NOMO-1 treated with DMSO at 0.1 percent for 48 hours (cell line): ENCODE measurements at regions not wholly inside any gene's neighbourhood (a gene's known extent, or its start where the extent isn't known, plus 50 kb on each side); places are given as distances from the start of the nearest gene placed in this dataset.
A peak's percentile ranks its signal among the peaks of the same experiment; 100 is the strongest.

Experiments used
- DNase-seq: peaks from one replicate; lab custom pipeline; 2025; ENCODE audit not compliant: unreplicated experiment; lab: John Stamatoyannopoulos, UW

DNA sequence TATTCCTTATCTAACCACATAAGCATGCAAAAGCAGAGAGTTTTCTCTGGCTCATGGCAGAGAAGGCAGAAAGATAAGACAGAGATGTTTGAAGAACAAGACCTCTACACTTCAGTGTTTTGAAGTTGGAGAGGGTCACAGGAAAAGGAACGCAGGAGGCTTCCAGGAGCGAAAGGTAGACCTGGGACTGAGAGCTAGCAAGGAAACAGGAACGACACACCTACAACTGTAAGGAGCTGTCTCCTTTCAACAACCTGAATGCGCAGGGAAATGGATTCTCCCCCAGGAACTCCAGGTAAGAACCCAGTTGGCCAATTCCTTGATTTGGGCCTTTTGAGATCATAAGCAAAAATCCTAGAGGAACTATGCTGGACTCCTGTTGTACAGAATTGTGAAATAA lies 746.6 kb upstream of the DDX18 start:
- DNase-seq: no peak

DNA sequence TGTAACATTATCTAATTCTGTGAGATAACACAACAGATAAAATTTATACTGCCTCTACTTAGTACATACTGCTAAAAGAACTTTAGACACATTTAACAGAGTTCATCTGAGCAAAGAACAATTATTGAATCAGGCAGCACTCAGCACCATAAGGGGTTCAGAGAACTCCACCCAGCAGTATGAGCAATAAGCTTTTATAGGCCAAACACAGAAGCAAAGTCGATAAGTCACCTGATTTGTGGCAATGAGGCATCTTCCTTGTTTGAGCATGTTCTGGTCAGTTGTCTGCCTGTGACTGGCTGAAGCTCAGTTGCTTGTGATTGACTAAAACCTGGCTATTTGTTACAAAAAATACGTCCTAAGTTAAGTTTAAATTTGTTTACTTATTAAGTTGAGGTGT lies 746.1 kb upstream of the DDX18 start:
- no peak for DNase-seq

DNA sequence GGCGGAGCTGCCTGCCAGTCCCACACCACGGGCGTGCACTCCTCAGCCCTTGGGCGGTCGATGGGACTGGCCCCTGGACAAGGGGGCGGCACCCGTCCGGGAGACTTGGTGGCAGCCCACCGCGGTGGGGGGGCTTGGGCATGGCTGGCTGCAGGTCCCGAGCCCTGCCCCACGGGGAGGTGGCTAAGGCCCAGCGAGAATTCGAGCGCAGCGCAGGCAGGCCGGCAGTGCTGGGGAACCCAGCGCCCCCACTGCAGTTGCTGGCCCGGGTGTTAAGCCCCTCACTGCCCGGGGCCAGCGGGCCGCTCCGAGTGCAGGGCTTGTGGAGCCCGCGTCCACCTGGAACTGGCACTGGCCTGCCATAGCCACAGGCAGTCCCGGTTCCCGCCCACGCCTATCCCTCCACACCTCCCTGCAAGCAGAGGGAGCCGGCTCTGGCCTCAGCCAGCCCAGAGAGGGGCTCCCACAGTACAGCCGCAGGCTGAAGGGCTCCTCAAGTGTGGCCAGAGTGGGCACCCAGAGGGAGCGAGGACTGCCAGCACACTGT lies 742.9 kb upstream of the DDX18 start:
- DNase-seq: no peak

DNA sequence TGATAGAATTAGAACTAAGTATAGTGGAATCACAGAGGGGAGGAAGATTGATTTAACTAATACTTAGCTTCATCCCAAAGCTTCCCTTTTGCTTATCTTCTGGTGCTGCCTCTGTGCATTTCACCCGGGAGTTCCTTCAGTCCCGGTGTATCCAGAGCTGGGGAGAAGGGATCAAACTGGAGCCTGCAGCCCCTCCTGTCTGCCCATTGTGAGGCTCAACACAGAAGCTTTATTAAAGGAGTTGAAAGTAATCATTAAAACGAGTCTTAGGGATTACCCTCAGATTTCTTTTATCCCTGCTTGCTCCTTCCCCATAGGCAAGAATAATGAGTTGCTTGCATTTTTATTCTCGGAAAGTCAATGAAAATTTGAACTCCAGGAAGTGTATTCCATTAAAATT lies 739.7 kb upstream of the DDX18 start:
- DNase-seq: no peak

DNA sequence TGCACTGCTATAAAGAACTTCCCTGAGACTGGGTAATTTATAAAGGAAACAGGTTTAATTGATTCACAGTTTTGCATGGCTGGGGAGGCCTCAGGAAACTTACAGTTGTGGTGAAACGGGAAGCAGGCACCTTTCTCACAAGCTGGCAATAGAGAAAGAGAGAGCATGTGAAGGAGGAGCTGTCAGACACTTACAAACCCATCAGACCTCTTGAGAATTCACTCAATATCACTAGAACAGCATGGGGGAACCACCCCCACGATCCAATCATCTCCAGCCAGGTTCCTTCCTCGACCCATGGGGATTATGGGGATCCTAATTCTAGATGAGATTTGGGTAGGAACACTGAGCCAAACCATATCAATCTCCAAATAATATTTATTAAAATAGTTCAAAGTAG lies 729.2 kb upstream of the DDX18 start:
- no peak for DNase-seq

DNA sequence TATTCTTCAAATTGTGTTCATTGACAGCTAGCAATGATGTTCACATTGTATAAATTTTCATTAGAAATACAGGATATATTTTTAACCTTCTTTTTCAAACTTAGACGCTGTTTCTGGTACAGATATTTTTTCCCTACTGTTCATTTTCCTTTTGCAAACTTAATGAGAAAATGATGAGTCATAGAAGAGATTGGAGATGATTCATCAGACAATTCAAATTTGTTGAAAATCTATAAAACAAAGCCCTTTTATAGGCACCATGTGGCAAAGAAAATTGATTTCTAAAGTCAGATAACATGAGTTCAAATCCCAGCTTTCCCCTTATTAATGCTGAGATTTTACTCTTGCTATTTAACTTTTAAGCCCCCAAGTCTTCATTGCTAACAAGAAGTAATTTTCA lies 728.8 kb upstream of the DDX18 start:
- DNase-seq: no peak

DNA sequence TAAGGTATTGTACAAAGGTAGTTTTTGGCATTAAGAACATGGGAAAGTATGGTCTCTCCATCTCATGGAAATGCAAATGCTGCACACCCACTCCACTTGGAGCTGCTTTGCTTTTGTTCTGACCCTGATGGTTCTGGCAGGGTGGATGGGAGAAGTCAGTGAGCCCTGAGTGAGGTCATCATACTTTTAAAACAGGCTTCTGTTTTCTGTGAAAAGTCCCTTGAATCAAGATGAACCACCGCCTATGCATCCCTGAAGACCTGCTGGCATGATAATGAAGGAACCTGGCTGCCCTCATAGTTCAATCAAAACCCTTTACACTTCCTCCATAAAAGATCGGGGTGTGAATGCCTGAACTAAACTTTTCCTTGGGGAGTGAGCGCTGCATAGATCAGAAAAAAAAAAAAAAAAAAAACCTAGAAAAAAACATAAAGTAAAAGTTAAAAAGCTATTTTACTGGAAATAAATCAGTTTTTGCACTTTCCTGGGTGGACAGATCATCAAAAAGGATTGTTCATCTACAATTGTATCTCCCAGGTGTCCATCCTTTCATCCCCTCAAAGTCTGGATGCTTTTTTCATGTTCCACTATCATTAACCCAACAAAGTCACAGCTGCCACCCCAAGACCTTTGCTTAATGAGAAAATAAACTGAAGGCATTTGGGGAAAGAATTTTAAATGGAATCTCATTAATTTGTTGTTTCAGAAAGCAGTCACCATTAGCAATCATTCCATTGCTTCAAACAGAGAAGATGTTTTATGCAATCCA lies 728.1 kb upstream of the DDX18 start:
- DNase-seq: no peak

DNA sequence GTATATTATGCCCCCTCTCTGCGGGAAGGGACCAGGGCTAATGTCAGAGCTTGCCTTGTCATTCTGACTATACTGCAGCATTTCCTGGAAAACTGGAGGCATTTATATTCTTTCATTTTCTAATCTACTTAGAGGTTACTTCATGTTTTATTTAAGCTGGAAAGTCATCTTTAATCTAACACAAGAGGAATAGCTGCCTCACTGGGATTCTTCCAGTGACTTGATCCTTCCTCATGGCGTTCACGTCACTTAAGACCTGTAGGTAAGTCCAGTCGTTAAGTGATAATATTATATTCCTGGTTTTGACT lies 727.6 kb upstream of the DDX18 start:
- no peak for DNase-seq

DNA sequence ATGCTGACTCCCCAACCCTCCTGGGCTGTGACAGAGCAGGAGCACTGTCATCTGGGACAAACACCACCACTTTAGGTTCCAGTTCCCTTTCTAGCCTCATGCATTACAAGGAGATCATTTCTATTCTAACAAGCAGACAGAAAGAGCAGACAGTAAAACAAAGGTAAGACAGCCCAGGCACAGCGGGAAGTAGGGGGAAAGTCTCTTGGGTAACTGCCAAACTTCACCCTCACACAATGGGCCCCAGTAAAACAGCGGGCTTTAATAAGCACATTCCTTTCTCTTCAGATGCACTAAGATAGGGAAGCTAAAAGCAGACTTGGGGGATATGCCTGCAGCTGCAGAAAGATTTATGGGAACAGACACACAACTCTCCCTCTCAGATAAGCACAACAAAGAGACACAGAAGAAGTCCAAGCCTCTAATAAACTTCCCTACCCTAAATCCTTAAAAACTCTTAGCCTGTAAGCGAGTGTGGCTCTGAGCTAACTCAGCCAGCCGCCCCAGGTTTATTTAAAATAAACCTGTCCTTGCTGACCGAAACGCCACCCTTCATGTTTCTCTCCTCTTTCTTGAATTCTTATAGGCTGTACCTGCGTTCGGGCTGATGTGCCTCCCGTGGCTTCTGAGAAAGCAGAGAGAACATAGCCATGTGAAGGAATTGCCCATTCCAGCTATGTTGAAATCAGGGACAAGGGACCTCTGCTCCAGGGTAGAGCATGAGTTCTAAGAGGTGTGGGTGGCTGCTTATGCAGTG lies 726.8 kb upstream of the DDX18 start:
- no peak for DNase-seq

DNA sequence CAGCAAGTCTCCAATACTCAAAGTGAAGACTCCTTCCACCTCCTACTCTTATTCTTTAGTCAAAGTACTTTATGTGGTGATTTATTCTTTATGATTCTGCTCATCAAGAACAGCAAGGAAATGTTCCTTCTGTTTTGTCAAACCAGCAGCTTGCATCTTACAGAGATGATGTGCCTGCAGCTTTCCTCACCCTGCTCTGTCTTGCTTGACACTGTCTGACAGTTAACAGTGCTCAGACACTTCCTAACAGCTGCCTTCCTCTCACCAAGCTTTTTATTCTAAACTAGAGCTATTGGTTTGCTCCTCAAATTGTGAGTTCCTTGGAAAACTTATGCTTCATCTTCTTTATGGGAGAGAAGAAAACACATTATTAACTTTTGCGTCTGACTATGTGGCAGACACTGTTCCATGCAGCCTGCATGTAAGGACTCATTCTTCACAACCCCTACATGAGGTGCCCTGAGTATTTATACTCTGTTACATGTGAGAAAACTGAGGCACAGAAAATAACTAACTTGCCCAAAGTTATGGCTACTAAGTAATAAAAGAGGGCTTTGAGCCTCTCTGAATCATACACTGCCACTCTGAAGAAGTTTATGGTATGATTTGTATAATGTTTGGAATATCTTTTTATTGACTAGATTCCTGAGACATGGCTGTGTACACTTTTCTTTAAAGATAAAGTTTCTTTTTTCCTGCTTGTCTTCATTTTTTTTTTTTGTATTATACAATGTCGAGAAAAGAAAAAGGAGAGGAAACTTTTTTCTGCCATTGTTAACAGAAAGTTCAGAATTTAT lies 723.3 kb upstream of the DDX18 start:
- DNase-seq: no peak

DNA sequence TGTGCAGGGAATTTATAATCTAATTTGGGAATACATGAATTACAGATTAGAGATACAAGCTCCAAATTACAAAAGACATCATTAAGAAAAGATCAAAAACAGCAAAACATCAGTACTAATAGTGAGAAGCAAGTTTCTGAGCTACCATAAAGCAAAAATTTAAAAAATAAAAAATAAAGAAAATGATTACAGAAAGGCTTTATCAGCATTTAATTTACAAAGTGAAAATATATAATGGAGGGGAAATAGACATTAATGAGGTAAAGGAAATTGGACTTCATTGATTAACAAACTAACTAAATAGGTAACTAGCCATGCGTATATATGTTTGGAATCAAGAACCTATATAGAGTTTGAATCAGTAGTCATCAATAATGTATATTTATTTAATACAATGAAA lies 712.9 kb upstream of the DDX18 start:
- DNase-seq: no peak

DNA sequence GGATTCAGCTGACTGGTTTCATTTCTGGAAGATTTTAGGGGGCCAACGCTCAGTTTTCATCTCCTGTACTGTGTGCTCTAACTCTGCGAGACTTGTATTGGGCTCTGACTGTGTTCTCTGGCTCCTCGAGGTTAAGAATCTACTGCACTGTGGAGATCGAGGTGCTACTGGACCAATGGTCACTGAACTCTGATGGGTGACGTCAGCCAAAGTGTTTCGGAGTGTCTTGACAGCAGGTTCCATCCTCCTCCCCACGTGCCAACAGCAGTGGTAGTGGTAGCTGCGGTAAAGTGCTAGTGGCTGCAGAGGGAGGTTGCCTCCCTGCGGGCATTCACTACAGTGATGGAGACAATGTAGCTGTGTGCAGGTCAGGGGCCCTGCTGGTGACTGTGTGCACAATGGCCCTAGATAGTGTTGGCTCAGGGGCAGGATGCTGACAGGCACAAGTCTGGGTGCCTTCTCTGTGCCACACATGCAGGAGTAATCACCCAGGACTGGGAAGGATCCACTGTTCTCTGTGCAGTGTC lies 705.7 kb upstream of the DDX18 start:
- DNase-seq: no peak

DNA sequence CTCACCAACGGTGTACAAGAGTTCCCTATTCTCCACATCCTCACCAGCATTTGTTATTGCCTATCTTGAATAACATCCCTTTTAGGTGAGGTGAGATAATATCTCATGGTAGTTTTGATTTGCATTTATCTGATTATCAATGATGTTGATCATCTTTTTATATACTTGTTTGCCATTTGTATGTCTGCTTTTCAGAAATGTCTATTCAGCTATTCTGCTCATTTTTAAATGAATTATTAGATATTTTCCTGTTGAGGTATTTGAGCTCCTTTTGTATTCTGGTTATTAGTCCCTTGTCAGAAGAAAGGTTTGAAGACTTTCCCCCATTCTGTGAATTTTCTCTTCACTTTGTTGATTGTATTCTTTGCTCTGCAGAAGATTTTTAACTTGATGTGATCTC lies 695.5 kb upstream of the DDX18 start:
- DNase-seq: no peak

DNA sequence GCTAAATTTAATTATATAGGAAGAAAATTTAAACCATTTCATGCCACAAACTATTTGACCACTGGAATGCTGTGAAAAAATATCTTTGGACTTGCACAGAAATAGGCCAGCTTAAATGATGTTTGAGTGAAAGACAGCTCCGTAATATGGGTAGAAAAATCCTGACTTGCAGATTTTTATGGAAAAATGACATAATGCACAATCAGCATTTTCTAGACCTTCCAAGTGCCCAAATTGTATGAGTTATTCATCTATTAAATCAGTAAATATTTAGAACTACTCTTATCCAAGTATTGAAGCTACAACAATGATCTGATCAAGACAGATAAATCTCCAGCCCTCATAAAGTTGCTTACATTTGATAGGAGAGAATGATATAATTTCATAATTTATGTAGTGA lies 691.1 kb upstream of the DDX18 start:
- no peak for DNase-seq

DNA sequence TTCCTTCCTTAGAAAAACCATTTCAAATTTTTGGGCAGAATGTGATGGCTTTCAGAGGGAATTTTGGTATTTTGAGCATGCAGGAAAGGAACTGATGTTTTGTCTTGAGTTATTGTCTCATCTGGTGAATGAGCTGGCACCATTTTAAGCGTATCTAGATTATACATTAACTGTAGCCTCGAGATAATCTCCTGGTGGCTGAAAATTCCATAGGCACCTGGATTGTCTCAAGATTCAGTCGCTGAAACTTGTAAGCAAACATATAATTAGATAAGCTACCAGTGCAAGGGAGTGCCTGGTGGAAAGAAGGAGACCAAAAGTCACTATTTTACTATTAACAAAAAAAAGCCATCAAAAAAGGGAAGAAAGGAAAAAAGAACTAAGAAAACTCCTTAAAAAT lies 687.8 kb upstream of the DDX18 start:
- no peak for DNase-seq

DNA sequence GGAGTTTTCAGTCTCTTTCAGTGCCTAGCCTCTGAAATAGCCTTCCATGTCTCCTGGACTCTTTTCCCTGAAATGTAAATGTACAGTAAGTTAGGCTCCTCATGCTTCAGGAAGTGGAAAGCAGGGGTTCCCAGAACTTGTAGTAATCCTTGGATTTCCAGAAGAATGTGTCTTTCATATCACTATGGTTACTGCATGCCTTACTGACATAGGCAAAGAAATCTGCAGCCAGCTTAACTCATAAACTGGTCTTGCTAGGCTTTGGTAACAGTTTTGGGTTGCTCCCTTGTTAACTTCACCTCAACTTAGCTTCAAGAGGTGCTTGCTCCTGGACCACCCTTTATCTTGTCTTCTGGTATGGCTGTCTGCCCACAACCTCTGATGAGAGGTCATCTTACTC lies 686.8 kb upstream of the DDX18 start:
- no peak for DNase-seq

DNA sequence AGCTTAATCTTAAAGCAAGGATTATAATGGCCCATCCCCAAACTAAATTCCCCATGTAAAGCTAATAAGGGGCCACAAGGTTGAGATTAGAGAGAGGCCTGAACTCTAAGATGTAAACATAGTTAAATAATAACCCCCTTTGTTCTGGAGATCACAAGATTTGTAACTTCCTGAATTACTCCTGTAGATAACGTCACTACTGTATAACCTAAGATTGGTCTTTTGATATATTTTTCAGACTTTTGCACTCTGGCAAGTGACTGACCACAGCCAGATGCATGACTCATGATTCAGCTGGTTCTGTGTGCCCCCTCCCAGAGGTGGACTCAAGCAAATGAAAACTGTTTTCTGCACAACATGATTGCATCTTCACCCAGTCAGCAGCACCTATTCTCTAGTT lies 686.0 kb upstream of the DDX18 start:
- DNase-seq: no peak

DNA sequence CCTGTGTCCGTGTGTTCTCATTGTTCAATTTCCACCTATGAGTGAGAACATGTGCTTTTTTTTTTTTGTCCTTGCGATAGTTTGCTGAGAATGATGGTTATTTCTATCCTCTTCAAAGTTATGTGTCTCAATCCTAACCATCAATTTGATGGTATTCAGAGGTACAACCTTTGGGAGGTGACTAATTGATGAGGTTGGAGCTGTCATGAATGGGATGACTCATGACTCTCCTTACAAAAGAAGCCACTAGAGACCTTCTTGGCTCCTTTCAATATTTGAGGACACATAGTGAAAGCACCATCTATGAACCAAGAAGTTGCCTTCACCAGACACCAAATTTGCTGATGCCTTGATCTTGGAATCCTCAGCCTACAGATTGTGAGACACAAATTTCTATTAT lies 677.1 kb upstream of the DDX18 start:
- no peak for DNase-seq

DNA sequence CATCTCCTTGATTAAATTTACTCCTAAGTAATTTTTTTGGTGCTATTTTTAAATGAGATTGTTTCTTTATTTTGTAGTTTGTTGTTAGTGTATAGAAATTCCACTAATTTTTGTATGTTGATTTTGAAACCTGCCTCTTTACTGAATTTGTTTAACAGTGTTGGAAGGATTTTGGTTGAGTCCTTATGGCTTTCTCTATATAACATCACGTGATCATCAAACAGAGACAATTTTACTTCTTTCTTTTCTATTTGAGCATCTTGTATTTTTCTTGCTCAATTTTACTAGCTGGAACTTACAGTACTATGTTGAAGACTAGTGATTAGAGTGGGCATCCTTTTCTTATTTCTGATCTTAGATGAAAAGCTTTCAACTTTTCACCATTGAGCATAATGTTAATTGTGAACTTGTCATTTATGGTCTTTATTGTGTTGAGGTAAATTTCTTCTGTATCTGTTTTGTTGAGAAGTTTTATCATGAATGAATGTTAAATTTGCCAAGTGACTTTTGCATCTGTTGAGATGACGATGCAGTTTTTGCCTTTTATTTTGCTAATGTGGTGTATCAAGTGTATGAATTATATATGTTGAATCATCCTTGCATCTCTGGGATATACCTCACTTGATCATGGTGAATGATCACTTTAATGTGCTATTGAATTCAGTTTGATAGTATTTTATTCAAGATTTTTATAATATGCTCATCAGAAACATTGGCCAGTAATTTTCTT lies 645.3 kb upstream of the DDX18 start:
- DNase-seq: no peak

DNA sequence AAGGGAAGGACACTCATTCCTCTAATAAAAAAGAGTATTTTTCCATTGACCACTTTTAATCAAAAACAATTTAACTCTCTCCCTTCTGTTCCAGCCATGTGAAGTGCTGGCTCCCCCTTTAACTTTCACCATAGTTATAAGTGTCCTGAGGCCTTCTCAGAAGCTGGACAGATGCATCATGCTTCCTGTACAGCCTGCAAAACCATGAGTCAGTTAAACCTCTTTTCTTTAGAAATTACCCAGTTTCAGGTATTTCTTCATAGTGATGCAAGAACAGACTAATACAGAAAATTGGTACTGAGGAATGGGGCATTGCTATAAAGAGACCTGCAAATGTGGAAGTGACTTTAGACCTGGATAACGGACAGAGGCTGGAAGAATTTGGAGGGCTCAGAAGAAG lies 643.6 kb upstream of the DDX18 start:
- DNase-seq: peak; percentile 80

DNA sequence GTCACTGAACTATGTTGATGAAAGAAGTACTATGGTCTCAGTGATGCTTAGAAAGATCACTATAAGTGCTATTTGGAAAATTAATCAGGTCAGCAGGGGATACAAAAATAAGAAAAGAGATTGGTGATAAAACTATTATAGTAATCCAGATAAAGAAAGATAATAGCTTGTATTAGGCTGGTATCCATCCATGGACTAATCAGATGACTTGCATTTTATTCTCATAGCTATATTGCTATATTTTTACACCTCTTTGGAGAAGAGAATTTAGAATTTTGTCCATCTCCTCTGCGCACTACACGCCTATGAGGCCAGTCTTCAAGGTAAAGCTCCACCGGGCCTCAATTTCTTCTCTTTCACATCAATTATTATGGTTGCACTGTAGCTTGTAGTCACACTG lies 635.1 kb upstream of the DDX18 start:
- no peak for DNase-seq
